Left hindlimb (tissue), 1 donor: ENCODE measurements at regions not wholly inside any gene's neighbourhood (a gene's known extent, or its start where the extent isn't known, plus 50 kb on each side); places are given as distances from the start of the nearest gene placed in this dataset.

Experiments used
- DNase-seq: peaks from one replicate; pipeline ENCODE4 v3.0.0-alpha.2; 2018

DNA sequence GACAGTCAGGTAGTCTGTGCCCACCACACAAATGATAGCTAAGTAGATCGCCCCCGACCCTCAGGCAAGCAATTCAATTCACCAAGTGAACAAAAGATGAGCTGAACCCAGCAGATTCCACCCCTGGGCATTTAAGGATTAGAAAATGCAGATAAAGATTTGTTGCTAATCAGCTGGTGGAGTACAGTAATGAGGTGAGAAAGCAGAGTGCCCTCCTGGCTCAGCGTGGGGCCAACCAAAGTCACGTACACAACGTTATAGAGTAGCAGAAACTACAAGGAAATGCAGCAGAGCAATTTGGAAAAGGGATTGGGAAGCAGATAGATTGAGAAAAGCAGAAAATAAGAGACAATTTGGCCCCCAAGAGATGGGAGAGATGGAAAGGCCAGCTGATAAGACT, 91.2 kb downstream of the SOX9 start:
- no peak for DNase-seq

DNA sequence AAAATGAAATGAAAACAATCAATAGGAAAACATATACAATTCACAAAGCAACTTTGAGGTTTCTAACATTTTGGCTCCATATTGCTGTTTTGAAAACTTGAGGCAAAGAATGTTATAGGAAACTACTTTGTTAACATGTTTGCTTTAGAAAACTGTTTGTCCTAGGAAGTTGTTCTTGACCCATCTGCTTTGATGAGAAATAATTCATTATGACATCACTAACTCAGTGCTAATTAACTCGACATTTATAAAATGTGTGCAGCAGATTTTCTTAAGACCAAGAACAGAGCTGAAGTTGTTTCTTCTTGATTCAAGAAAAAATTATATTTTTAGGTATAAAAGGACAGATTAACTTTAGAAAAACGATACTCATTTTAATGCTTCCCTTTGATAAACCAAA, 94.7 kb downstream of the SOX9 start:
- DNase-seq = no peak

- no peak for DNase-seq
Observed at GRCh38 chr17:72215928-72216327, 95.1 kb downstream of the SOX9 start.

GRCh38 chr17:72219137-72219823, 98.5 kb downstream of the SOX9 start:
- DNase-seq = no peak

GRCh38 chr17:72219824-72220493, 99.1 kb downstream of the SOX9 start:
- DNase-seq = no peak

- no peak for DNase-seq
Observed at GRCh38 chr17:72222661-72223380, 102.0 kb downstream of the SOX9 start.

GRCh38 chr17:72223866-72224291, 103.1 kb downstream of the SOX9 start:
- no peak for DNase-seq

DNA sequence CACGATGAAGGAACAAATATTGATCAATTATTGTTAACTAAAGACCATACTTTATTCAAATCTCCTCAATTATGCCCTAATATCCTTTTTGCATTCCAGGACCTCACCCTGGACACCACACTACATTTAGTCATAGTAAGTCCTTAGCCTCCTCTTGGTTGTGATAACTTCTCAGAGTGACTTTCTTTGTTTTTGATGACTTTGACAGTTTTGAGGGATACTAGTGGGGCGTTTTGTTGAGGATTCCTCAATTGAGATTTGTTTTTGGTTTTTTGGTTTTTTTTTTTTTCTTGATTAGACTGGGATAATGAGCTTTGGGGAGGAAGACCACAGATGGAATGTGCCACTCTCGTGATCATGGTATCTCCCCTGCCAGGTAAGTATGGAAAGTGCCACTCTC, 105.5 kb downstream of the SOX9 start:
- no peak for DNase-seq

- no peak for DNase-seq
Observed at GRCh38 chr17:72233986-72234385, 113.2 kb downstream of the SOX9 start.

- no peak for DNase-seq
Observed at GRCh38 chr17:72234985-72235384, 114.2 kb downstream of the SOX9 start.

GRCh38 chr17:72236980-72237633, 116.3 kb downstream of the SOX9 start:
- no peak for DNase-seq

DNA sequence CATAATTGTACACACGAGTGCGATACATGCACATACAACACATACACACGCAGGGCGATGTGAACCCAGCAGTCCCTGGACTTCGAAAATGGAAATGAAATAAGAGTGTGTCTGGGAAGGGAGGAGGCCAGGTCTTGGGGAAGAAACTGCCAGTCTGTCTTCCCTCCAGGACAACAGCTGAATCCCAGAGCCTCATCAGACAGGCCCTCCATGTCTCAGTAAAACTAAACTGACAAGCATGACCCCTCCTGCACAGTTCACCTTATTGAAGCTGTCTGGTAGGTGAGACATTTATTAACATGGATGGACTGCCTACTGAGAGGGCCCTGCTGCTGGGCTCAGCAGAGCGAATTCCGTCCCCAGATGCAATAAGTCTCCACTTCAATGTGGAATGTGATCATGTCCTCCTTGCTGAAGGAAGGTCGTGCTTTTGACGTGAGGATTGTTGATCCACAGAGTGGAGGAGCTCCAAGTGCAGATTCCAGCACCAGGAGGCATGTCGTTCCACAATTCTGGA, 117.4 kb downstream of the SOX9 start:
- DNase-seq = no peak

GRCh38 chr17:72239548-72239947, 118.7 kb downstream of the SOX9 start:
- DNase-seq = no peak

- DNase-seq = no peak
Observed at GRCh38 chr17:72240333-72240732, 119.5 kb downstream of the SOX9 start.

GRCh38 chr17:72244494-72244893, 123.7 kb downstream of the SOX9 start:
- DNase-seq = no peak

- DNase-seq = no peak
Observed at GRCh38 chr17:72244956-72245355, 124.1 kb downstream of the SOX9 start.

GRCh38 chr17:72249441-72249840, 128.6 kb downstream of the SOX9 start:
- DNase-seq = no peak

GRCh38 chr17:72250206-72250605, 129.4 kb downstream of the SOX9 start:
- DNase-seq = no peak

GRCh38 chr17:72253597-72253996, 132.8 kb downstream of the SOX9 start:
- DNase-seq = no peak

DNA sequence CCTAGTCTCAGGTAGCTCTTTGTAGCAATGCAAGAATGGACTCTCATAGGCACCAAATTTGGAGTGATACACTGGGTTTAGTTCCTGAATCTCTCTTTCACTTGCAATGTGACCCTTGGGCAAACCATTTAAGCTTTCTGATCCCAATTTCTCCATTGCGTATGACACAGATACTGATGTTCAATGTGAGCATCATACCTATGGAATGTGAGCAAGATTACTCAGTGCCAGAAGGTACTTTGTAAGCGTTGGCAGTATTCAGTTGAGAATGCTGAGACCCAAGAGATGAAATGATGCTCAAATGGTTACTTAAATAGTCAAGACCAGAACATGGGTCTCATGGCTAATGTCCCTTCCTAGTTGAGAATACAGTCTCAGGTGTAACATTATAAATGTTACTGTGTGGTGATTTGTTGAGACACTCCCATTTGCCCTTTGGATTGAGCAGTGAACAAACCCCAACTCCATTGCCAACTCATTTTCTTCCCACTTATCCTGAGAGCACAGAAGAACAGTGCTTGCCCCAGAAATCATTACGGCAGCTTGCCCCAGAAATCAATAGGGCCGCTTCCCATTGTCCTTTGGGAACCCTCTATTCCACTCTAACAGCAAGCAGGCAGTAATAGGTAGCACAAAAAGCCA, 134.1 kb downstream of the SOX9 start:
- no peak for DNase-seq

- no peak for DNase-seq
Observed at GRCh38 chr17:72255481-72255880, 134.7 kb downstream of the SOX9 start.

GRCh38 chr17:72258711-72259110, 137.9 kb downstream of the SOX9 start:
- DNase-seq = no peak

- no peak for DNase-seq
Observed at GRCh38 chr17:72259922-72260321, 139.1 kb downstream of the SOX9 start.
